ENCODE measurements at regions not wholly inside any gene's neighbourhood (a gene's known extent, or its start where the extent isn't known, plus 50 kb on each side); places are given as distances from the start of the nearest gene placed in this dataset.

- TF ChIP-seq HCFC1 (IDR thresholded peaks at IDR 0.05; ENCODE audit: low read length), result no peak
- no peak for TF ChIP-seq BRCA1 (IDR thresholded peaks at IDR 0.05; ENCODE audit: low read depth, low read length)
- no peak for TF ChIP-seq NFIC (IDR thresholded peaks at IDR 0.05; ENCODE audit: low read depth, low read length)
- no peak for TF ChIP-seq GABPA (IDR thresholded peaks at IDR 0.05; ENCODE audit: low read depth)
- TF ChIP-seq, protein P1, sequence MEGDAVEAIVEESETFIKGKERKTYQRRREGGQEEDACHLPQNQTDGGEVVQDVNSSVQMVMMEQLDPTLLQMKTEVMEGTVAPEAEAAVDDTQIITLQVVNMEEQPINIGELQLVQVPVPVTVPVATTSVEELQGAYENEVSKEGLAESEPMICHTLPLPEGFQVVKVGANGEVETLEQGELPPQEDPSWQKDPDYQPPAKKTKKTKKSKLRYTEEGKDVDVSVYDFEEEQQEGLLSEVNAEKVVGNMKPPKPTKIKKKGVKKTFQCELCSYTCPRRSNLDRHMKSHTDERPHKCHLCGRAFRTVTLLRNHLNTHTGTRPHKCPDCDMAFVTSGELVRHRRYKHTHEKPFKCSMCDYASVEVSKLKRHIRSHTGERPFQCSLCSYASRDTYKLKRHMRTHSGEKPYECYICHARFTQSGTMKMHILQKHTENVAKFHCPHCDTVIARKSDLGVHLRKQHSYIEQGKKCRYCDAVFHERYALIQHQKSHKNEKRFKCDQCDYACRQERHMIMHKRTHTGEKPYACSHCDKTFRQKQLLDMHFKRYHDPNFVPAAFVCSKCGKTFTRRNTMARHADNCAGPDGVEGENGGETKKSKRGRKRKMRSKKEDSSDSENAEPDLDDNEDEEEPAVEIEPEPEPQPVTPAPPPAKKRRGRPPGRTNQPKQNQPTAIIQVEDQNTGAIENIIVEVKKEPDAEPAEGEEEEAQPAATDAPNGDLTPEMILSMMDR (IDR thresholded peaks at IDR 0.05 in 2 of 3, conservative IDR thresholded peaks at IDR 0.05 in 1 of 3; ENCODE audit: control insufficient read depth in 2 of 3, extremely low read depth in 1 of 3, insufficient read depth in 1 of 3, low read depth in 3 of 3, low read length in 3 of 3), result no peak
- TF ChIP-seq ATF3 (IDR thresholded peaks at IDR 0.05; ENCODE audit: borderline replicate concordance, extremely low read depth, low read depth, low read length), result no peak
Observed at GRCh38 chr4:167908816-167909215, 183.5 kb upstream of the ANXA10 start.

Data from GM12878 (cell line).